Cardiac fibroblast (primary cell): ENCODE measurements at regions not wholly inside any gene's neighbourhood (a gene's known extent, or its start where the extent isn't known, plus 50 kb on each side); places are given as distances from the start of the nearest gene placed in this dataset.
A peak's percentile ranks its signal among the peaks of the same experiment; 100 is the strongest.
"Not testable (repeated sequence)": the region's sequence is repeated elsewhere in the genome, so short reads cannot be mapped to it uniquely, and the experiment has no call there.

Experiments
- DNase-seq, 2 donors: peaks; one replicate each; pipeline versions ENCODE4 v3.0.0 to v3.0.0-alpha.2; 2010; ENCODE audit warnings: low read depth in 2 of 2
- H3K4me3 ChIP-seq, 2 donors: replicated peaks in 1 of 2; 1 replicate in 1 of 2; 2 replicates in 1 of 2; pipeline ENCODE4 v1.5.1; 2011; ENCODE audit warnings: low read depth in 2 of 2, low read length in 2 of 2, mild to moderate bottlenecking in 2 of 2, moderate library complexity in 1 of 2
- TF ChIP-seq, protein P1 (sequence below): IDR thresholded peaks from one replicate; pipeline ENCODE4 v1.5.1; 2011; ENCODE audit warnings: low read depth, mild to moderate bottlenecking, low read length, inconsistent platforms

DNA sequence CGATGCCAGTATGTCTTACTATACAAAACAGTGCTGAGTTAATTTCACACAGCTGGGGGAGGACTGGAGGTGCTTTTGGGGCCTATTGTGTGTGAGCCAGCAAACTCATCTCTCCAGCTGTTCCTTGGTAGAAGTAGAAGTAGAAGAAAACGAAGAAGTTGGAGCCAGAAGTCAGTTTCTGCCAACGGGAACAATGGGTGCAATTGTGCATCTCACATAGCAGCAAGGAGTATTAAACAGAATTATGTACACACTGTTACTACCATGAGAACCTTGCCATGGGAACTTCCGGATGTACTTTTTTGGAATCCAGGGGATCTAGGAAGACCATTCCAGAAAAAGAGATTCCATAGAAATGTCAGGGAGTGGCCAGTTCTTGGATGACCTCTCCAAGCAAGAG, 88.6 kb downstream of the VCPKMT start:
- TF ChIP-seq, protein P1, sequence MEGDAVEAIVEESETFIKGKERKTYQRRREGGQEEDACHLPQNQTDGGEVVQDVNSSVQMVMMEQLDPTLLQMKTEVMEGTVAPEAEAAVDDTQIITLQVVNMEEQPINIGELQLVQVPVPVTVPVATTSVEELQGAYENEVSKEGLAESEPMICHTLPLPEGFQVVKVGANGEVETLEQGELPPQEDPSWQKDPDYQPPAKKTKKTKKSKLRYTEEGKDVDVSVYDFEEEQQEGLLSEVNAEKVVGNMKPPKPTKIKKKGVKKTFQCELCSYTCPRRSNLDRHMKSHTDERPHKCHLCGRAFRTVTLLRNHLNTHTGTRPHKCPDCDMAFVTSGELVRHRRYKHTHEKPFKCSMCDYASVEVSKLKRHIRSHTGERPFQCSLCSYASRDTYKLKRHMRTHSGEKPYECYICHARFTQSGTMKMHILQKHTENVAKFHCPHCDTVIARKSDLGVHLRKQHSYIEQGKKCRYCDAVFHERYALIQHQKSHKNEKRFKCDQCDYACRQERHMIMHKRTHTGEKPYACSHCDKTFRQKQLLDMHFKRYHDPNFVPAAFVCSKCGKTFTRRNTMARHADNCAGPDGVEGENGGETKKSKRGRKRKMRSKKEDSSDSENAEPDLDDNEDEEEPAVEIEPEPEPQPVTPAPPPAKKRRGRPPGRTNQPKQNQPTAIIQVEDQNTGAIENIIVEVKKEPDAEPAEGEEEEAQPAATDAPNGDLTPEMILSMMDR = no peak
- no peak overlapping the region for H3K4me3 ChIP-seq
- peak; percentile 44 to 56 for DNase-seq

DNA sequence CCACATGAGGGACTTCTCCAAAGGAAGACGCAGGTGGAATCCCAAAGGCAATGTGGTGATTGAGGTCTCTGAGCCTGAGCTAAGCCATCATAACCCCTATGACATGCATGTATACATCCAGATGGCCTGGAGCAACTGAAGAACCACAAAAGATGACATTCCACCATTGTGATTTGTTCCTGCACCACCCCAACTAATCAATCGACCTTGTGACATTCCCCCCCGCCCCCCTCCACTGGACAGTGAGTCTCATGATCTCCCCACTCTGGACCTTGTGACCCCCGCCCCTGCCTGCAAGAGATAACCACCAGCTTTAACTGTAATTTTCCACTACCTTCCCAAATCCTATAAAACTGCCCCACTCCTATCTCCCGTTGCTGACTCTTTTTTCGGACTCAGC, 87.9 kb downstream of the VCPKMT start:
- H3K4me3 ChIP-seq = no peak overlapping the region
- TF ChIP-seq, protein P1 = no peak
- no peak for DNase-seq

DNA sequence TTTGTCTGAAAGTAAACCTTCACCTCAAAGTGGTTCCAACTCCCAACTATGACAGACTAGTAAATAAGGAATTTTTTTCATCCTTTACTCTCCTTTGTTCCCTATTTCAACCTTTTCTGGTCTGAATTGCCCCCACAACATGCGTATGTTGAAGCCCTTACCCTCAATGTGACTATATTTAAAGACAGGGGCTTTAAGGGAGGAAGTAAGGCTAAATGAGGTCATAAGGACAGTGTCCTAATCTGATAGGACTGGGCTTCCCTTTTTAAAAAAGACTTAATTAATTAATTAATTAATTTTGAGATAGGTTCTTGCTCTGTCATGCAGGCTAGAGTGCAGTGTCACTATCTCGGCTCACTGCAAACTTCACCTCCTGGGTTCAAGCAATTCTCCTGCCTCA, 86.3 kb downstream of the VCPKMT start:
- H3K4me3 ChIP-seq = no peak overlapping the region
- TF ChIP-seq, protein P1 = no peak
- no peak for DNase-seq

DNA sequence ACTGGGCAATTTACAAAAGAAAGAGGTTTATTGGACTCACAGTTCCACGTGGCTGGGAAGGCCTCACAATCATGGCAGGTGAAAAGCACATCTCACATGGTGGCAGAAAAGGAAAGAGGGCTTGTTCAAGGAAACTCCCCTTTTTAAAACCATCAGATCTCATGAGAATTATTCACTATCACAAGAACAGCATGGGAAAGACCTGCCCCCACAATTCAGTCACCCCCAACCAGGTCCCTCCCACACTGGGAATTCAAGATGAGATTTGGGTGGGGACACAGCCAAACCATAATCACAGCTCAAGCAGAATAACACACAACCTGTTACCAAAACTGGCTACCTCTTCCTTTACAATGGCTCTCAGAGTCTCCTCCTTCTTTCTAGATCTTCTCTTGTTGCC, 85.5 kb downstream of the VCPKMT start:
- H3K4me3 ChIP-seq, DNase-seq: not testable (repeated sequence)

DNA sequence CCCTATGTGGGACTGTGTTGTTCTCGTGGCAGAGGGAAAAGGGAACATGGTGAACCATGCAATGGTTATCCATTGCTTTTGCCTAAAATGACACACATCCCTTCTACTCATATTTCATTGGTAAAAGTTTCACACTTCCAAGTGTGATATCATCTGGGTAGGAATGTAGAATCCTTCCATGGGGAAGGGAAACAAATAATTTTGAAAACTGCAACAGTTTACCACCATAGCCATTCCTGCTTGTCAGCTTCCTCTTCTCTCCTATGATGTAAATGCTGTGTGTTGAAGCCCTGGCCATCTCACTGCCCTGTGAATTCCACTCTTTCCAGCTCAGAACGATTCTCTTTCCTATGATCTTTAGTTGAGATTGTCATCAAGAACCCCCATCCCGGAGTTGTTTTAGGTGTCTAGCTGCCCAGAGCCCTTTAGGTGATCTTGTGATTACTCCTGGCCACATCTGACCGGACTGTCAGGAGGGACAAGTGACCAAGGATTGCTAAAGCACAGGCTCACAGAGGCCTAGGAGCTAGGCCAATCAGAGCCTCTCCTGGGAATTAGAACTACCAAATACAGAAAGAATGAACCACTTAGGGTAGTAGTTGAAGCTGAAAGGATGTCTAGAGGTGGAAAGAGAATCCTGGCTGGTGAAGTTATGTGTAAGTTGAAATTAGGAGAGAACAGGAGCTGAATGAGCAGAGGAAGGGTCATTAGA, 84.6 kb downstream of the VCPKMT start:
- no peak overlapping the region for H3K4me3 ChIP-seq
- peak in 1 of 2 donors; percentile 27 for DNase-seq
- TF ChIP-seq, protein P1 = no peak

DNA sequence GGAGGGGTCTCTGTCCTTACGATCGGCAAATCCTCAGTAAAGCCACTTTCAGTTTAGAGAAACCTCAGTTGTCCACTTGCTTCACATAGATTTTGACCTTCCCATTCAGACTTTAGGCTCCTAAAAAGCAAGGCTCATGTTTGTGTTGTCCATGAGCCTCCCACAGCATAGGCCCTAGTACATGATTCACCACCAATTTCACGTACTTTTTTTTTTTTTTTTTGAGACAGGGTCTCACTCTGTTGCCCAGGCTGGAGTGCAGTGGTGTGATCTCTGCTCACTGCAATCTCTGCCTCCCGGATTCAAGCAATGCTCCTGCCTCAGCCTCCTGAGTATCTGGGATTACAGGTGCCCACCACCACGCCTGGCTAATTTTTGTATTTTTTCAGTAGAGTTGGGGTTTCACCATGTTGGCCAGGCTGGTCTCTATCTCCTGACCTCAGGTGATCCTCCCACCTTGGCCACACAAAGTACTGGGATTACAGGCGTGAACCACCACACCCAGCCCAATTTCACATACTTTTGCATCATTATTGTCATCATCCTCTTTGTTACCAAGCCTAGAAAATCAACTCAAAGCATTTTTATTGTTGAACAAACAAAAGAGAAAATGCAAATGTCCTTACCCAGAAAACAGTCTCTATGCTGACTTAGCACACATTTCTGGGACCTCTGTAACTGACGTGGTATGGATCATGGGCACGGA, 83.8 kb downstream of the VCPKMT start:
- H3K4me3 ChIP-seq, DNase-seq: not testable (repeated sequence)

DNA sequence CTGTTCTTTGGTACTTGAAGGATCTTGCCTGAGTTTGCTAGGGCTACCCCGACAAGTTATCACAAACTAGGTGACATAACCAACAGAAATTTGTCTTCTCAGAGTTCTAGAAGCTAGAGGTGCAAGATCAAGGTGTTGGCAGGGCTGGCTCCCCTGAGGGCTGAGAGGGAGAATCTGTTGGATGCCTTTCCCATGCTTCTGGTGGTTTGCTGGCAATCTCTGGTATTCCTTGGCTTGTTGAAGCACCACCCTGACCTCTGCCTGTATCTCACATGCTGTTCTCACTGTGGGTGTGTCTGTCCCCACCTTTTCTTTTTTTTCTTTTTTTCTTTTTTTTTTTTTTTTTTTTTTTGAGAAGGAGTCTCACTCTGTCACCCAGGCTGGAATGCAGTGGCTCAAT, 81.2 kb downstream of the VCPKMT start:
- no peak for DNase-seq
- TF ChIP-seq, protein P1 = no peak
- no peak overlapping the region for H3K4me3 ChIP-seq

DNA sequence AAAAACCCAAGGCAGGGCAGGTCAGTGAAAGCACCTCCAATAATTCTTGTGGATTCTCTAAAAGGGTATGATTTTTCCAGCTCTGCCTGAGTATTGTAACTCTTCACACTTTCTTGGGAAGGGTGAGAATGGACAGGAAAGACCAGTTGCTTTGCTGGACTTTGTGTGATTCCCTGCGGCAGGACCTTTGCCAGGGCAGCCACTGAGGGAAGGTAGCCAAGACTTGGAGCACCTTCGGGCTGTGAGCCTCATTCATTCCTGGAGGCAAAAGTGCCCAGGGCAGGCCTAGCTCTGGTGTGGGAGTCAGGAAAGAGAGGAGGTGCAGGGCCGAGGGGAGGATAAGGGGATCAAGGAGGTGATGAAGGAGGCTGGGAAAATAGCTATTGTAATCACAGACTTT, 80.2 kb downstream of the VCPKMT start:
- H3K4me3 ChIP-seq = no peak overlapping the region
- no peak for DNase-seq
- TF ChIP-seq, protein P1 = no peak
